ENCODE measurements at regions not wholly inside any gene's neighbourhood (a gene's known extent, or its start where the extent isn't known, plus 50 kb on each side); places are given as distances from the start of the nearest gene placed in this dataset.
"Not testable (repeated sequence)": the region's sequence is repeated elsewhere in the genome, so short reads cannot be mapped to it uniquely, and the experiment has no call there.

DNA sequence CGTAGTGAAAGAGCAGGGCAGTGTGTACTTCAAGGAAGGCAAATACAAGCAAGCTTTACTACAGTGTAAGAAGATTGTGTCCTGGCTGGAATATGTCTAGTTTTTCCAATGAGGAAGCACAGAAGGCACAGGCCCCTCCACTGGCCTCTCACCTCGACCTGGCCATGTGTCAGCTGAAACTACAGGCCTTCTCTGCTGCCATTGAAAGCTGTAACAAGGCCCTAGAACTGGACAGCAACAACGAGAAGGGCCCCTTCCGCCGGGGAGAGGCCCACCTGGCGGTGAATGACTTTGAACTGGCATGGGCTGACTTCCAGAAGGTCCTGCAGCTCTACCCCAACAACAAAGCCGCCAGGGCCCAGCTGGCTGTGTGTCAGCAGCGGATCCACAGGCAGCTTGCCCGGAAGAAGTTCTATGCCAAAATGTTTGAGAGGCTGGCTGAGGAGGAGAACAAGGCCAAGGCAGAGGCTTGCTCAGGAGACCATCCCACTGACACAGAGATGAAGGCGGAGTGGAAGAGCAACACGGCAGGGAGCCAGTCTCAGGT is 202.2 kb downstream of the SPATA31A6 start:
- POLR2A ChIA-PET; intact Hi-C loops (cut with micrococcal nuclease); H3K4me3 Mint-ChIP-seq; H3K36me3 Mint-ChIP-seq (ENCODE audit: low read depth); H3K9me3 Mint-ChIP-seq; ATAC-seq; H3K27me3 Mint-ChIP-seq; CTCF ChIA-PET; H3K27ac Mint-ChIP-seq; DNase-seq; H3K4me1 Mint-ChIP-seq (ENCODE audit: low read depth): not testable (repeated sequence)

- TF ChIP-seq, protein P1, sequence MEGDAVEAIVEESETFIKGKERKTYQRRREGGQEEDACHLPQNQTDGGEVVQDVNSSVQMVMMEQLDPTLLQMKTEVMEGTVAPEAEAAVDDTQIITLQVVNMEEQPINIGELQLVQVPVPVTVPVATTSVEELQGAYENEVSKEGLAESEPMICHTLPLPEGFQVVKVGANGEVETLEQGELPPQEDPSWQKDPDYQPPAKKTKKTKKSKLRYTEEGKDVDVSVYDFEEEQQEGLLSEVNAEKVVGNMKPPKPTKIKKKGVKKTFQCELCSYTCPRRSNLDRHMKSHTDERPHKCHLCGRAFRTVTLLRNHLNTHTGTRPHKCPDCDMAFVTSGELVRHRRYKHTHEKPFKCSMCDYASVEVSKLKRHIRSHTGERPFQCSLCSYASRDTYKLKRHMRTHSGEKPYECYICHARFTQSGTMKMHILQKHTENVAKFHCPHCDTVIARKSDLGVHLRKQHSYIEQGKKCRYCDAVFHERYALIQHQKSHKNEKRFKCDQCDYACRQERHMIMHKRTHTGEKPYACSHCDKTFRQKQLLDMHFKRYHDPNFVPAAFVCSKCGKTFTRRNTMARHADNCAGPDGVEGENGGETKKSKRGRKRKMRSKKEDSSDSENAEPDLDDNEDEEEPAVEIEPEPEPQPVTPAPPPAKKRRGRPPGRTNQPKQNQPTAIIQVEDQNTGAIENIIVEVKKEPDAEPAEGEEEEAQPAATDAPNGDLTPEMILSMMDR (IDR thresholded peaks at IDR 0.05), result no peak
- no peak for DNase-seq
- Mint-ChIP-seq H3K27ac (no peak overlapping the region), H3K9me3 (peaks cover 2% of the 10 kb centered on the region), H3K4me3 (no peak overlapping the region), H3K4me1 (ENCODE audit: low read depth) (no peaks in the 10 kb centered on the region), H3K36me3 (ENCODE audit: low read depth) (no peaks in the 10 kb centered on the region), H3K27me3 (no peaks in the 10 kb centered on the region)
- CTCF ChIA-PET, result no interaction called here
- intact Hi-C loops (cut with micrococcal nuclease), result no loop called here
- POLR2A ChIA-PET, result no interaction called here
- ATAC-seq, result no peak
These were observed 203.0 kb downstream of the SPATA31A6 start for GRCh38 chr9:42386477-42386876.

GRCh38 chr9:42388146-42388690 is 204.8 kb downstream of the SPATA31A6 start:
- intact Hi-C loops (cut with micrococcal nuclease), result no loop called here
- DNase-seq, result no peak
- ATAC-seq, result no peak
- ChIA-PET POLR2A (no interaction called here), CTCF (no interaction called here)
- Mint-ChIP-seq H3K4me1 (ENCODE audit: low read depth) (no peaks in the 10 kb centered on the region), H3K27ac (no peak overlapping the region), H3K27me3 (no peaks in the 10 kb centered on the region), H3K9me3 (peaks cover 2% of the 10 kb centered on the region), H3K36me3 (ENCODE audit: low read depth) (no peaks in the 10 kb centered on the region), H3K4me3 (no peak overlapping the region)
- TF ChIP-seq, protein P1 (IDR thresholded peaks at IDR 0.05), result no peak

DNA sequence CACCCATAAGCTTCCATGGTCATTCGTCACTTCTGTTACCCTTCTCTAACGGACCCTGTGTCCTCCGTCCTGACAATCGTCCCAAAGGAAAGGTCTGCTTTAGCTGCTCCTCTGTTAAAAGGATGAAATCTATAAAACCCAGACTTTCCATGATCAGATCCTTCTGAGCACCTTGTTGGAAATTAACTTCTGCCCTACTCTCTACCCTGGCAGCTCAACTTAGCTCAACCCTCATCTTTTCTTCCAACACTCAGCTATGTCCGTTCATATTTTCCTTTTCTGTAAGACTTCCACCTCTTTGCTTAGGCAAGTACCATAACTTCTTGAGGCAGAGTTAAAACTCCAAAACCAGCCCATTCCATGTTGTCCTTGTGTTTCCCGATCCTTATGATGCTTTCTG is 205.4 kb downstream of the SPATA31A6 start:
- H3K36me3 Mint-ChIP-seq (ENCODE audit: low read depth), result no peaks in the 10 kb centered on the region
- peaks cover 2% of the 10 kb centered on the region for H3K9me3 Mint-ChIP-seq
- ChIA-PET POLR2A (no interaction called here), CTCF (no interaction called here)
- ATAC-seq (no peak), DNase-seq (no peak)
- no peaks in the 10 kb centered on the region for H3K27me3 Mint-ChIP-seq
- H3K27ac Mint-ChIP-seq, result no peak overlapping the region
- TF ChIP-seq, protein P1 (IDR thresholded peaks at IDR 0.05), result no peak
- no peak overlapping the region for H3K4me3 Mint-ChIP-seq
- intact Hi-C loops (cut with micrococcal nuclease), result no loop called here
- no peaks in the 10 kb centered on the region for H3K4me1 Mint-ChIP-seq (ENCODE audit: low read depth)

GRCh38 chr9:42392773-42393455 is 209.5 kb downstream of the SPATA31A6 start:
- intact Hi-C loops (cut with micrococcal nuclease); H3K9me3 Mint-ChIP-seq; H3K27ac Mint-ChIP-seq; H3K4me1 Mint-ChIP-seq (ENCODE audit: low read depth); DNase-seq; CTCF ChIA-PET; H3K27me3 Mint-ChIP-seq; POLR2A ChIA-PET; H3K4me3 Mint-ChIP-seq; H3K36me3 Mint-ChIP-seq (ENCODE audit: low read depth): not testable (repeated sequence)
- ATAC-seq, result peak; percentile 34

- ChIA-PET CTCF (no interaction called here), POLR2A (no interaction called here)
- Mint-ChIP-seq H3K27ac (no peak overlapping the region), H3K9me3 (no peaks in the 10 kb centered on the region), H3K36me3 (ENCODE audit: low read depth) (no peaks in the 10 kb centered on the region), H3K27me3 (no peaks in the 10 kb centered on the region), H3K4me1 (ENCODE audit: low read depth) (no peaks in the 10 kb centered on the region), H3K4me3 (no peak overlapping the region)
- intact Hi-C loops (cut with micrococcal nuclease), result no loop called here
- no peak for DNase-seq
- TF ChIP-seq, protein P1 (IDR thresholded peaks at IDR 0.05), result no peak
- no peak for ATAC-seq
These were observed 212.9 kb downstream of the SPATA31A6 start for GRCh38 chr9:42396318-42396717.

DNA sequence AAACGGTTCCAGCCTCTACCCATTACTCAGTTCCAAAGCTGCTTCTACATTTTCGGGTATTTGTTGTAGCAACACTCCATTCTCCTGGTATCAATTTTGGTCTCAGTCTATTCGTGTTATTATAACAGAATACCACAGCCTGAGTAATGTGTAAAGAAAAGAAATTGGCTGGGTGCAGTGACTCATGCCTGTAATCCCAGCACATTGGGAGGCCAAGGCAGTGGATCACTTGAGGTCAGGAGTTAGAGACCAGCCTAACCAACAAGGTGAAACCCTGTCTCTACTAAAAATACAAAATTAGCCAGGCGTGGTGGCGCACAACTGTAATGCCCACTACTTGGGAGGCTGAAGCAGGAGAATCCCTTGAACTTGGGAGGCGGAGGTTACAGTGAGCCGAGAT is 213.9 kb downstream of the SPATA31A6 start:
- H3K4me1 Mint-ChIP-seq (ENCODE audit: low read depth); H3K9me3 Mint-ChIP-seq; H3K4me3 Mint-ChIP-seq; CTCF ChIA-PET; DNase-seq; H3K36me3 Mint-ChIP-seq (ENCODE audit: low read depth); H3K27ac Mint-ChIP-seq; intact Hi-C loops (cut with micrococcal nuclease); POLR2A ChIA-PET; H3K27me3 Mint-ChIP-seq; ATAC-seq: not testable (repeated sequence)

- H3K27ac Mint-ChIP-seq; CTCF ChIA-PET; intact Hi-C loops (cut with micrococcal nuclease); H3K36me3 Mint-ChIP-seq (ENCODE audit: low read depth); POLR2A ChIA-PET; H3K27me3 Mint-ChIP-seq; DNase-seq; ATAC-seq; H3K9me3 Mint-ChIP-seq; H3K4me1 Mint-ChIP-seq (ENCODE audit: low read depth); H3K4me3 Mint-ChIP-seq: not testable (repeated sequence)
These were observed 219.5 kb downstream of the SPATA31A6 start for GRCh38 chr9:42402919-42403318.

DNA sequence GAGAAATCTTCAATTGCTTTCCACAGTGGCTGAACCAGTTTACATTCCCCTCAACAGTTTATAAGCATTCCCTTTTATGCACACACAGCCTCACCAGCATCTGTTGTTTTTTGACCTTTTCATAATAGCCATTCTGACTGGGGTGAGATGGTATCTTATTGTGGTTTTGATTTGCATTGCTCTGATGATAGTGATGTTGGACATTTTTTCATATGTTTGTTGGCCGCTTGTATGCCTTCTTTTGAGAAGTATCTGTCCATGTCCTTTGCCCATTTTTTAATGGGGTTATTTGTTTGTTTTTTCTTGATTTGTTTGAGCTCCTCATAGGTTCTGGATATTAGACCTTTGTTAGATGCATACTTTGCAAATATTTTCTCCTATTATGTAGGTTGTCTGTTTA is 226.1 kb downstream of the SPATA31A6 start:
- H3K9me3 Mint-ChIP-seq; H3K4me3 Mint-ChIP-seq; intact Hi-C loops (cut with micrococcal nuclease); POLR2A ChIA-PET; H3K36me3 Mint-ChIP-seq (ENCODE audit: low read depth); CTCF ChIA-PET; H3K27me3 Mint-ChIP-seq; H3K4me1 Mint-ChIP-seq (ENCODE audit: low read depth); ATAC-seq; DNase-seq; H3K27ac Mint-ChIP-seq: not testable (repeated sequence)
